H1 (cell line): ENCODE measurements at regions not wholly inside any gene's neighbourhood (a gene's known extent, or its start where the extent isn't known, plus 50 kb on each side); places are given as distances from the start of the nearest gene placed in this dataset.

ENCODE experiments used
- EP300 ChIP-seq, 2 experiments: IDR thresholded peaks; 1 replicate in 1 of 2; 2 replicates in 1 of 2; pipeline ENCODE4 v1.6.1; 2011 to 2012; ENCODE audit warnings: low read depth in 2 of 2, low read length in 2 of 2, mild to moderate bottlenecking in 2 of 2, borderline replicate concordance in 1 of 2, inconsistent platforms in 1 of 2, moderate library complexity in 1 of 2
- FOSL1 ChIP-seq: IDR thresholded peaks from 2 replicates; pipeline ENCODE4 v1.6.1; 2011; ENCODE audit warnings: mild to moderate bottlenecking, low read depth, low read length, moderate library complexity; ENCODE audit not compliant: insufficient read depth
- RFX5 ChIP-seq: IDR thresholded peaks from 2 replicates; pipeline ENCODE4 v1.6.1; 2011; ENCODE audit warnings: low read depth, low read length, improper control_type of control experiment, borderline replicate concordance
- TF ChIP-seq, protein P1 (sequence below), 3 experiments: IDR thresholded peaks; 1 replicate in 2 of 3; 2 replicates in 1 of 3; pipeline versions ENCODE4 v1.5.1 to v1.6.1; 2011; ENCODE audit warnings: low read length in 3 of 3, mild to moderate bottlenecking in 3 of 3, inconsistent platforms in 2 of 3, low read depth in 1 of 3, moderate library complexity in 1 of 3; ENCODE audit not compliant: insufficient read depth in 1 of 3; ENCODE audit errors: control extremely low read depth in 1 of 3

GRCh38 chr10:78995987-78996791, 72.6 kb upstream of the ZMIZ1 start:
- TF ChIP-seq, protein P1, sequence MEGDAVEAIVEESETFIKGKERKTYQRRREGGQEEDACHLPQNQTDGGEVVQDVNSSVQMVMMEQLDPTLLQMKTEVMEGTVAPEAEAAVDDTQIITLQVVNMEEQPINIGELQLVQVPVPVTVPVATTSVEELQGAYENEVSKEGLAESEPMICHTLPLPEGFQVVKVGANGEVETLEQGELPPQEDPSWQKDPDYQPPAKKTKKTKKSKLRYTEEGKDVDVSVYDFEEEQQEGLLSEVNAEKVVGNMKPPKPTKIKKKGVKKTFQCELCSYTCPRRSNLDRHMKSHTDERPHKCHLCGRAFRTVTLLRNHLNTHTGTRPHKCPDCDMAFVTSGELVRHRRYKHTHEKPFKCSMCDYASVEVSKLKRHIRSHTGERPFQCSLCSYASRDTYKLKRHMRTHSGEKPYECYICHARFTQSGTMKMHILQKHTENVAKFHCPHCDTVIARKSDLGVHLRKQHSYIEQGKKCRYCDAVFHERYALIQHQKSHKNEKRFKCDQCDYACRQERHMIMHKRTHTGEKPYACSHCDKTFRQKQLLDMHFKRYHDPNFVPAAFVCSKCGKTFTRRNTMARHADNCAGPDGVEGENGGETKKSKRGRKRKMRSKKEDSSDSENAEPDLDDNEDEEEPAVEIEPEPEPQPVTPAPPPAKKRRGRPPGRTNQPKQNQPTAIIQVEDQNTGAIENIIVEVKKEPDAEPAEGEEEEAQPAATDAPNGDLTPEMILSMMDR (IDR thresholded peaks at IDR 0.05; ENCODE audit: control extremely low read depth in 1 of 3, insufficient read depth in 1 of 3, low read depth in 1 of 3, low read length in 3 of 3) = no peak
- TF ChIP-seq EP300 (IDR thresholded peaks at IDR 0.05; ENCODE audit: borderline replicate concordance in 1 of 2, low read depth in 2 of 2, low read length in 2 of 2) (no peak), FOSL1 (no peak), RFX5 (no peak)
